ENCODE measurements at regions not wholly inside any gene's neighbourhood (a gene's known extent, or its start where the extent isn't known, plus 50 kb on each side); places are given as distances from the start of the nearest gene placed in this dataset.

- no peak for DNase-seq
Measured at GRCh38 chr12:85693093-85693665, 143.0 kb downstream of the RASSF9 start.

GRCh38 chr12:85695097-85695715 is 141.0 kb downstream of the RASSF9 start:
- no peak for DNase-seq

GRCh38 chr12:85697003-85697402 is 139.2 kb downstream of the RASSF9 start:
- DNase-seq = no peak

- no peak for DNase-seq
Measured at GRCh38 chr12:85698937-85699336, 137.3 kb downstream of the RASSF9 start.

GRCh38 chr12:85708775-85709174 is 127.4 kb downstream of the RASSF9 start:
- no peak for DNase-seq

GRCh38 chr12:85711735-85712390 is 124.3 kb downstream of the RASSF9 start:
- DNase-seq = no peak

GRCh38 chr12:85713373-85713772 is 122.8 kb downstream of the RASSF9 start:
- peak; percentile 67 for DNase-seq

- DNase-seq = no peak
Measured at GRCh38 chr12:85714425-85714824, 121.8 kb downstream of the RASSF9 start.

- DNase-seq = no peak
Measured at GRCh38 chr12:85720308-85721033, 115.7 kb downstream of the RASSF9 start.

- peak; percentile 28 for DNase-seq
Measured at GRCh38 chr12:85725991-85726390, 110.2 kb downstream of the RASSF9 start.

- DNase-seq = peak; percentile 53
Measured at GRCh38 chr12:85733221-85733840, 102.9 kb downstream of the RASSF9 start.

GRCh38 chr12:85733984-85734383 is 102.2 kb downstream of the RASSF9 start:
- peak; percentile 19 for DNase-seq

GRCh38 chr12:85740186-85740585 is 96.0 kb downstream of the RASSF9 start:
- peak; percentile 11 for DNase-seq

- DNase-seq = peak; percentile 31
Measured at GRCh38 chr12:85741046-85741445, 95.2 kb downstream of the RASSF9 start.

- DNase-seq = no peak
Measured at GRCh38 chr12:85747941-85748495, 88.2 kb downstream of the RASSF9 start.
